DOHH2 (cell line): ENCODE measurements at regions not wholly inside any gene's neighbourhood (a gene's known extent, or its start where the extent isn't known, plus 50 kb on each side); places are given as distances from the start of the nearest gene placed in this dataset.

ENCODE experiments used
- CTCF ChIP-seq: fragments of 200-600 bp; sonication (generic); IDR thresholded peaks from one replicate; pipeline ENCODE4 v1.5.1; 2014; ENCODE audit warnings: antibody characterized with exemption, mild to moderate bottlenecking, low read depth, low read length; ENCODE audit not compliant: poor library complexity, severe bottlenecking
- EZH2phosphoT487 ChIP-seq: fragments of 200-600 bp; sonication (generic); IDR thresholded peaks from 2 replicates; pipeline ENCODE4 v1.6.1; 2017; ENCODE audit warnings: borderline replicate concordance, mild to moderate bottlenecking, antibody characterized with exemption, low read length, moderate library complexity, mixed read lengths

- TF ChIP-seq CTCF (no peak), EZH2phosphoT487 (no peak)
Observed at GRCh38 chr12:92571169-92571568, 131.6 kb upstream of the PLEKHG7 start.
